A673 (cell line): ENCODE measurements at regions not wholly inside any gene's neighbourhood (a gene's known extent, or its start where the extent isn't known, plus 50 kb on each side); places are given as distances from the start of the nearest gene placed in this dataset.

ENCODE experiments used
- BruUV-seq: library from RNA; stranded (reverse); fragments of 400-500 nt; replicated peaks from 2 replicates; lab custom pipeline; 2021; lab: Mats Ljungman, UMichigan
- CTCF ChIA-PET: fragments of 300-600 bp; sonication (Branson Sonifier 250); formaldehyde crosslinking; loops from one replicate; lab custom pipeline; 2022; ENCODE audit warnings: antibody characterized with exemption; lab: Charles Lee
- POLR2A ChIA-PET: fragments of 300-600 bp; sonication (Branson Sonifier 250); formaldehyde crosslinking; loops from one replicate; lab custom pipeline; 2022; ENCODE audit warnings: antibody characterized with exemption; ENCODE audit not compliant: low non-redundant PET; lab: Charles Lee
- DNase-seq: peaks from one replicate; pipeline ENCODE4 v3.0.0-alpha.2; 2015; ENCODE audit warnings: low spot score
- H3K27ac ChIP-seq: fragments of 200-600 bp; sonication (generic); 2 replicates; pipeline ENCODE4 v1.5.1; 2016; ENCODE audit warnings: mixed run types, low read depth, mild to moderate bottlenecking, mixed read lengths, antibody characterized with exemption, low read length; ENCODE audit not compliant: poor library complexity, severe bottlenecking
- H3K27me3 ChIP-seq: fragments of 200-600 bp; sonication (generic); replicated peaks from 2 replicates; pipeline ENCODE4 v1.6.1; 2017; ENCODE audit warnings: mixed run types, low read depth, mild to moderate bottlenecking, mixed read lengths, antibody characterized with exemption, low read length; ENCODE audit not compliant: insufficient read depth, poor library complexity
- H3K36me3 ChIP-seq: fragments of 200-600 bp; sonication (generic); 2 replicates; pipeline ENCODE4 v1.6.1; 2016; ENCODE audit warnings: mixed run types, mild to moderate bottlenecking, mixed read lengths, antibody characterized with exemption, low read length; ENCODE audit not compliant: insufficient read depth, poor library complexity, severe bottlenecking
- H3K4me1 ChIP-seq: fragments of 200-600 bp; sonication (generic); 2 replicates; pipeline ENCODE4 v1.6.1; 2017; ENCODE audit warnings: mixed run types, mild to moderate bottlenecking, mixed read lengths, antibody characterized with exemption, low read length; ENCODE audit not compliant: insufficient read depth, poor library complexity, severe bottlenecking
- H3K4me3 ChIP-seq: fragments of 200-600 bp; sonication (generic); 2 replicates; pipeline ENCODE4 v1.5.1; 2016; ENCODE audit warnings: low read depth, mixed run types, mild to moderate bottlenecking, mixed read lengths, low read length; ENCODE audit not compliant: poor library complexity, severe bottlenecking
- H3K9me3 ChIP-seq: fragments of 200-600 bp; sonication (generic); 2 replicates; pipeline ENCODE4 v1.6.1; 2016; ENCODE audit warnings: mixed run types, low read depth, mild to moderate bottlenecking, mixed read lengths, antibody characterized with exemption, low read length; ENCODE audit not compliant: poor library complexity, severe bottlenecking
- EZH2 ChIP-seq: fragments of 200-600 bp; sonication (generic); IDR thresholded peaks from 2 replicates; pipeline ENCODE4 v1.6.1; 2017; ENCODE audit warnings: borderline replicate concordance, low read depth, mild to moderate bottlenecking, mixed read lengths, antibody characterized with exemption, low read length; ENCODE audit not compliant: poor library complexity, severe bottlenecking
- intact Hi-C: fragments of 100-400 bp; cut with micrococcal nuclease; formaldehyde crosslinking; loops from one replicate; pipeline ENCODE4 v1.10.0; 2022; ENCODE audit not compliant: unreplicated experiment
- TF ChIP-seq, protein P1 (sequence below): fragments of 300-800, 200-600 bp; sonication (generic); conservative IDR thresholded peaks from 2 replicates; pipeline ENCODE4 v1.5.1; 2017; ENCODE audit warnings: low read depth, mild to moderate bottlenecking, antibody characterized with exemption, low read length, moderate library complexity, mixed read lengths

DNA sequence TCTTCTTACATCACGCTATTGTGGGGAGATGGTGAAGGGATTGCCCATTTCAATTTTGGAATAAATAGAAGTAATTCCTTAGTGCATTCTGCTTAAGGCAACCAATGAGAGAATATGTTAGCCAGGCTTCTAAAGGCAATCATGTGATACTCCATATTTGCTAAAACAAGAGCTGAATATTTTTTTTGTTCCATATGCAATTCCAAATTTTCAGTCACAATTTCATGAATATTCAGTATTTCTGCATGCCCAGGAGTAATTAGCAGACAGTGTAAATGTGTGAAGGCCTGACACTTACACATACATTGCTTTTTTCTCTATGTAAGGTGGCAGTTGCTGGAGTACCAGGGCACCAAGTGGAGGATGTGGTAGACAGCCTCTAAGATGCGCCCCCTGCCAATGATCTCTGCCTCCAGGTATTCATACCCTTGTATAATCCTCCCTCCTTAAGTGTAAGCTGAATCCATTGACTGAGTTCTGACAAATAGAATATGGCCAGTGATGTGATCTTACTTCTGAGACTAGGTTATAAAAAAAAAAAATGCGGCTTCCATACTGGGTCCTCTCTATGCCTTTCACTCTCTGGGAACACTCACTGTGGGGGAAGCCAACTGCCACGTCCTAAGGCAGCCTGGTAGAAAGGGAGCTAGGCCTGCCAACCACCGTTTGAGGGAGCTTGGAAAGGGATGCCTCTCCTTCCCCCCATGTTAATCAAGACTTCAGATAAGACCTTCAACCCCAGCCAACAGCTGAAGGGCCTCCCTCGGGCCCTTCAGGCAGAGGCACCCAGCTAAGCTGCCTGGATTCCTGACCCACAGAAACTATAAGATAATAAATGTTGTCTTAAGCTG lies 62.7 kb upstream of the PTGR2 start:
- no TSS peak for BruUV-seq
- H3K4me3 ChIP-seq, result no peak overlapping the region
- no peaks in the 10 kb centered on the region for H3K27me3 ChIP-seq
- ChIA-PET POLR2A (interaction anchor here (0.6 to 0.7 kb wide), 2 partner anchors 26 to 259 kb away, joined by 4 read pairs; no protein-coding TSS in a partner anchor), CTCF (no interaction called here)
- DNase-seq, result no peak
- TF ChIP-seq, protein P1, sequence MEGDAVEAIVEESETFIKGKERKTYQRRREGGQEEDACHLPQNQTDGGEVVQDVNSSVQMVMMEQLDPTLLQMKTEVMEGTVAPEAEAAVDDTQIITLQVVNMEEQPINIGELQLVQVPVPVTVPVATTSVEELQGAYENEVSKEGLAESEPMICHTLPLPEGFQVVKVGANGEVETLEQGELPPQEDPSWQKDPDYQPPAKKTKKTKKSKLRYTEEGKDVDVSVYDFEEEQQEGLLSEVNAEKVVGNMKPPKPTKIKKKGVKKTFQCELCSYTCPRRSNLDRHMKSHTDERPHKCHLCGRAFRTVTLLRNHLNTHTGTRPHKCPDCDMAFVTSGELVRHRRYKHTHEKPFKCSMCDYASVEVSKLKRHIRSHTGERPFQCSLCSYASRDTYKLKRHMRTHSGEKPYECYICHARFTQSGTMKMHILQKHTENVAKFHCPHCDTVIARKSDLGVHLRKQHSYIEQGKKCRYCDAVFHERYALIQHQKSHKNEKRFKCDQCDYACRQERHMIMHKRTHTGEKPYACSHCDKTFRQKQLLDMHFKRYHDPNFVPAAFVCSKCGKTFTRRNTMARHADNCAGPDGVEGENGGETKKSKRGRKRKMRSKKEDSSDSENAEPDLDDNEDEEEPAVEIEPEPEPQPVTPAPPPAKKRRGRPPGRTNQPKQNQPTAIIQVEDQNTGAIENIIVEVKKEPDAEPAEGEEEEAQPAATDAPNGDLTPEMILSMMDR, result no peak
- no peak for TF ChIP-seq EZH2
- no peaks in the 10 kb centered on the region for H3K36me3 ChIP-seq
- intact Hi-C loops, result no loop called here
- peaks cover 30% of the 10 kb centered on the region for H3K4me1 ChIP-seq
- no peaks in the 10 kb centered on the region for H3K9me3 ChIP-seq
- H3K27ac ChIP-seq, result no peak overlapping the region

DNA sequence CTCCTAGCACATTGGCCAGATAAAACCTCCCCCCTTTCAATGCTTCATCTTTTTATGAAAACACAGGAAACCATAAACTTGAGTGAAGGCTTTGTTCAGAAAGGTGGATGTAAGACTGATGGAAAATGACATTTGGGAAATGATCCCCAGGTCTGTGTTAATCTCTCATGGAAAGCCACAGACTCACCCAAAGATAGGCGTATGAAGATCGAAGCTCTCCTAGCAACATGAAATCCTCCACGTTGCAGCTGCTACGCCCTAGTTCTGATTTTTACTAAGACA lies 63.4 kb upstream of the PTGR2 start:
- no peak for TF ChIP-seq EZH2
- TF ChIP-seq, protein P1, result no peak
- intact Hi-C loops, result no loop called here
- Histone ChIP-seq H3K9me3 (no peaks in the 10 kb centered on the region), H3K4me1 (peaks cover 36% of the 10 kb centered on the region), H3K36me3 (no peaks in the 10 kb centered on the region), H3K27me3 (no peaks in the 10 kb centered on the region), H3K4me3 (no peak overlapping the region), H3K27ac (peak overlapping the region; percentile 86)
- ChIA-PET POLR2A (interaction anchor here (0.6 kb wide), 1 partner anchor 258 kb away, joined by 4 read pairs; no protein-coding TSS in a partner anchor), CTCF (no interaction called here)
- DNase-seq, result no peak
- no TSS peak for BruUV-seq

GRCh38 chr14:73787486-73788316 lies 63.9 kb upstream of the PTGR2 start:
- CTCF ChIA-PET, result no interaction called here
- intact Hi-C loops, result no loop called here
- no peaks in the 10 kb centered on the region for H3K36me3 ChIP-seq
- TSS peak; percentile 72 for BruUV-seq
- no peak for DNase-seq
- TF ChIP-seq, protein P1, result no peak
- no peak for TF ChIP-seq EZH2
- POLR2A ChIA-PET, result interaction anchor here (0.6 kb wide), 1 partner anchor 258 kb away, joined by 4 read pairs; no protein-coding TSS in a partner anchor
- peaks cover 36% of the 10 kb centered on the region for H3K4me1 ChIP-seq
- peak overlapping the region; percentile 72 for H3K4me3 ChIP-seq
- peak overlapping the region; percentile 86 for H3K27ac ChIP-seq
- H3K27me3 ChIP-seq, result no peaks in the 10 kb centered on the region
- H3K9me3 ChIP-seq, result no peaks in the 10 kb centered on the region
